ENCODE measurements at regions not wholly inside any gene's neighbourhood (a gene's known extent, or its start where the extent isn't known, plus 50 kb on each side); places are given as distances from the start of the nearest gene placed in this dataset.

- no peak overlapping the region for H3K4me3 ChIP-seq (ENCODE audit: low read depth, low read length)
- no peak for DNase-seq (ENCODE audit: low read depth)
- TF ChIP-seq CTCF (IDR thresholded peaks at IDR 0.05; ENCODE audit: control insufficient read depth, extremely low read depth, insufficient read depth) = no peak
These were observed 453.7 kb downstream of the ATP23 start for GRCh38 chr12:58395056-58395455.

- no peak for DNase-seq (ENCODE audit: low read depth)
- no peak for TF ChIP-seq CTCF (IDR thresholded peaks at IDR 0.05; ENCODE audit: control insufficient read depth, extremely low read depth, insufficient read depth)
- H3K4me3 ChIP-seq (ENCODE audit: low read depth, low read length) = no peak overlapping the region
These were observed 454.1 kb downstream of the ATP23 start for GRCh38 chr12:58395470-58395869.

- H3K4me3 ChIP-seq (ENCODE audit: low read depth, low read length) = no peak overlapping the region
- no peak for TF ChIP-seq CTCF (IDR thresholded peaks at IDR 0.05; ENCODE audit: control insufficient read depth, extremely low read depth, insufficient read depth)
- no peak for DNase-seq (ENCODE audit: low read depth)
These were observed 454.9 kb downstream of the ATP23 start for GRCh38 chr12:58396239-58396638.

GRCh38 chr12:58405363-58405762 is 464.0 kb downstream of the ATP23 start:
- H3K4me3 ChIP-seq (ENCODE audit: low read depth, low read length) = no peak overlapping the region
- no peak for DNase-seq (ENCODE audit: low read depth)
- TF ChIP-seq CTCF (IDR thresholded peaks at IDR 0.05; ENCODE audit: control insufficient read depth, extremely low read depth, insufficient read depth) = no peak

- H3K4me3 ChIP-seq (ENCODE audit: low read depth, low read length) = no peak overlapping the region
- TF ChIP-seq CTCF (IDR thresholded peaks at IDR 0.05; ENCODE audit: control insufficient read depth, extremely low read depth, insufficient read depth) = no peak
- no peak for DNase-seq (ENCODE audit: low read depth)
These were observed 467.1 kb downstream of the ATP23 start for GRCh38 chr12:58408516-58408915.

- H3K4me3 ChIP-seq (ENCODE audit: low read depth, low read length) = no peak overlapping the region
- TF ChIP-seq CTCF (IDR thresholded peaks at IDR 0.05; ENCODE audit: control insufficient read depth, extremely low read depth, insufficient read depth) = no peak
- DNase-seq (ENCODE audit: low read depth) = no peak
These were observed 471.2 kb downstream of the ATP23 start for GRCh38 chr12:58412461-58413060.

- no peak for DNase-seq (ENCODE audit: low read depth)
- no peak for TF ChIP-seq CTCF (IDR thresholded peaks at IDR 0.05; ENCODE audit: control insufficient read depth, extremely low read depth, insufficient read depth)
- H3K4me3 ChIP-seq (ENCODE audit: low read depth, low read length) = no peak overlapping the region
These were observed 472.4 kb downstream of the ATP23 start for GRCh38 chr12:58413794-58414193.
